T-cell (primary cell): ENCODE measurements at regions not wholly inside any gene's neighbourhood (a gene's known extent, or its start where the extent isn't known, plus 50 kb on each side); places are given as distances from the start of the nearest gene placed in this dataset.

ENCODE experiments used
- ATAC-seq, 4 experiments: fragments of 200-7000 bp in 3 of 4; fragments of 150-1000 bp in 1 of 4; cut with Tn5 transposase; replicated peaks in 1 of 4; 1 replicate in 3 of 4; 2 replicates in 1 of 4; pipeline ENCODE4 v1.10.0; 2021; ENCODE audit warnings: moderate library complexity in 3 of 4, mild to moderate bottlenecking in 2 of 4, moderate number of reproducible peaks in 1 of 4
- CTCF ChIA-PET, 2 donors: fragments of 300-600 bp; sonication (Branson Sonifier 250); formaldehyde crosslinking; loops; one replicate each; lab custom pipeline; 2022; ENCODE audit warnings: antibody characterized with exemption in 2 of 2; lab: Charles Lee
- POLR2A ChIA-PET, 2 donors: fragments of 300-600 bp; sonication (Branson Sonifier 250); formaldehyde crosslinking; loops; one replicate each; lab custom pipeline; 2022; ENCODE audit warnings: antibody characterized with exemption in 2 of 2; lab: Charles Lee
- DNase-seq, 35 experiments: peaks; one replicate each; pipeline versions ENCODE4 v3.0.0 to v3.0.0-alpha.2; 2013 to 2023
- H3K27ac ChIP-seq: one replicate; pipeline ENCODE4 v1.5.1; 2013; ENCODE audit warnings: low read length
- H3K27me3 ChIP-seq, 2 experiments: replicated peaks in 1 of 2; 1 replicate in 1 of 2; 2 replicates in 1 of 2; pipeline versions ENCODE4 v1.6.1 to v1.7.0; 2013; ENCODE audit warnings: low read length in 1 of 2, mixed read lengths in 1 of 2; ENCODE audit not compliant: control insufficient read depth in 2 of 2, insufficient read depth in 2 of 2; ENCODE audit errors: extremely low read depth in 1 of 2
- H3K36me3 ChIP-seq, 2 donors: 1 replicate in 1 of 2; 2 replicates in 1 of 2; pipeline versions ENCODE4 v1.6.1 to v1.7.0; 2013; ENCODE audit warnings: low read length in 1 of 2; ENCODE audit not compliant: control insufficient read depth in 2 of 2, insufficient read depth in 1 of 2; ENCODE audit errors: extremely low read depth in 1 of 2
- H3K4me1 ChIP-seq, 2 experiments: 1 replicate in 1 of 2; 2 replicates in 1 of 2; pipeline versions ENCODE4 v1.6.1 to v1.7.0; 2013; ENCODE audit warnings: low read length in 2 of 2, mixed read lengths in 1 of 2; ENCODE audit not compliant: insufficient read depth in 2 of 2, control insufficient read depth in 1 of 2; ENCODE audit errors: extremely low read depth in 1 of 2
- H3K4me3 ChIP-seq, 2 donors: 1 replicate in 1 of 2; 2 replicates in 1 of 2; pipeline versions ENCODE4 v1.5.1 to v1.7.0; 2013; ENCODE audit warnings: mild to moderate bottlenecking in 2 of 2, low read length in 1 of 2, moderate library complexity in 1 of 2; ENCODE audit not compliant: control insufficient read depth in 1 of 2; ENCODE audit errors: extremely low read depth in 1 of 2
- H3K9me3 ChIP-seq: 2 replicates; pipeline ENCODE4 v1.7.0; 2013
- H3K27ac Mint-ChIP-seq, 2 donors: one replicate each; pipeline ENCODE4 v1.8.0; 2020 to 2021; ENCODE audit warnings: mild to moderate bottlenecking in 2 of 2, mixed read lengths in 2 of 2
- H3K27me3 Mint-ChIP-seq, 2 donors: one replicate each; pipeline ENCODE4 v1.8.0; 2021 to 2022; ENCODE audit warnings: mixed read lengths in 2 of 2
- H3K36me3 Mint-ChIP-seq: one replicate; pipeline ENCODE4 v1.8.0; 2021; ENCODE audit warnings: mixed read lengths
- H3K4me1 Mint-ChIP-seq, 3 donors: one replicate each; pipeline ENCODE4 v1.8.0; 2020 to 2022; ENCODE audit warnings: mixed read lengths in 3 of 3, mild to moderate bottlenecking in 1 of 3
- H3K4me3 Mint-ChIP-seq, 3 donors: one replicate each; pipeline ENCODE4 v1.8.0; 2020 to 2022; ENCODE audit warnings: mild to moderate bottlenecking in 3 of 3, mixed read lengths in 3 of 3, moderate library complexity in 3 of 3
- H3K9me3 Mint-ChIP-seq, 3 donors: one replicate each; pipeline ENCODE4 v1.8.0; 2020 to 2022; ENCODE audit warnings: mixed read lengths in 3 of 3
- WGBS: methylation state at CpG from one replicate; pipeline ENCODE4 v1.1.5; 2013; ENCODE audit warnings: missing lambda C conversion rate; ENCODE audit not compliant: insufficient coverage; 5-methylcytosine and 5-hydroxymethylcytosine counted together

- H3K9me3 Mint-ChIP-seq: no peaks in the 10 kb centered on the region
- Histone ChIP-seq H3K9me3 (no peaks in the 10 kb centered on the region), H3K27ac (no peak overlapping the region), H3K36me3 (no peaks in the 10 kb centered on the region), H3K4me3 (no peak overlapping the region), H3K27me3 (peaks cover 0 to 4% of the 10 kb centered on the region in 2 experiments), H3K4me1 (no peaks in the 10 kb centered on the region)
- no peak overlapping the region for H3K4me3 Mint-ChIP-seq
- ChIA-PET POLR2A (no interaction called here), CTCF (no interaction called here)
- ATAC-seq (no peak), DNase-seq (no peak)
- no peak overlapping the region for H3K27ac Mint-ChIP-seq
- no peaks in the 10 kb centered on the region for H3K36me3 Mint-ChIP-seq
- no peaks in the 10 kb centered on the region for H3K4me1 Mint-ChIP-seq
- peaks cover 21 to 25% of the 10 kb centered on the region in 2 donors for H3K27me3 Mint-ChIP-seq
- 100% methylated on average over 2 of the region's 5 CpGs for WGBS
These were observed 105.2 kb downstream of the TMEM100 start for GRCh38 chr17:55617441-55617840.

GRCh38 chr17:55614061-55614460 is 102.8 kb upstream of the SMIM36 start:
- CTCF ChIA-PET: interaction anchor here in 1 of 2 donors (0.5 kb wide), 1 partner anchor 77 kb away, joined by 3 read pairs; no protein-coding TSS in a partner anchor
- Mint-ChIP-seq H3K4me3 (no peak overlapping the region), H3K27ac (no peak overlapping the region), H3K27me3 (peaks cover 9 to 17% of the 10 kb centered on the region in 2 donors), H3K4me1 (no peaks in the 10 kb centered on the region), H3K9me3 (no peaks in the 10 kb centered on the region), H3K36me3 (no peaks in the 10 kb centered on the region)
- Histone ChIP-seq H3K4me3 (no peak overlapping the region), H3K27ac (no peak overlapping the region), H3K4me1 (no peaks in the 10 kb centered on the region), H3K36me3 (no peaks in the 10 kb centered on the region), H3K27me3 (peaks cover 0 to 4% of the 10 kb centered on the region in 2 experiments), H3K9me3 (no peaks in the 10 kb centered on the region)
- no CpG with 5 or more reads among the region's 2 CpGs for WGBS
- POLR2A ChIA-PET: no interaction called here
- no peak for ATAC-seq
- no peak for DNase-seq

- Mint-ChIP-seq H3K27me3 (peaks cover 0 to 7% of the 10 kb centered on the region in 2 donors), H3K27ac (no peak overlapping the region), H3K36me3 (no peaks in the 10 kb centered on the region), H3K4me3 (no peak overlapping the region), H3K9me3 (no peaks in the 10 kb centered on the region), H3K4me1 (no peaks in the 10 kb centered on the region)
- peaks cover 0 to 4% of the 10 kb centered on the region in 2 experiments for H3K27me3 ChIP-seq
- no peaks in the 10 kb centered on the region for H3K36me3 ChIP-seq
- ChIA-PET POLR2A (no interaction called here), CTCF (interaction anchor here in 1 of 2 donors (1.0 kb wide), 1 partner anchor 11 kb away, joined by 3 read pairs; no protein-coding TSS in a partner anchor)
- H3K4me3 ChIP-seq: no peak overlapping the region
- no peaks in the 10 kb centered on the region for H3K4me1 ChIP-seq
- H3K27ac ChIP-seq: no peak overlapping the region
- ATAC-seq (no peak), DNase-seq (no peak)
- no peaks in the 10 kb centered on the region for H3K9me3 ChIP-seq
- 90% methylated on average over 2 of the region's 6 CpGs for WGBS
These were observed 101.5 kb upstream of the SMIM36 start for GRCh38 chr17:55612691-55613141.

GRCh38 chr17:55607731-55608341 is 96.6 kb upstream of the SMIM36 start:
- no peaks in the 10 kb centered on the region for H3K9me3 ChIP-seq
- ATAC-seq: no peak
- H3K4me1 ChIP-seq: no peaks in the 10 kb centered on the region
- no peaks in the 10 kb centered on the region for H3K4me1 Mint-ChIP-seq
- no peak overlapping the region for H3K4me3 ChIP-seq
- no peak overlapping the region for H3K4me3 Mint-ChIP-seq
- H3K36me3 ChIP-seq: no peaks in the 10 kb centered on the region
- H3K27ac ChIP-seq: no peak overlapping the region
- ChIA-PET CTCF (interaction anchor here in 1 of 2 donors (0.7 kb wide), 1 partner anchor 111 kb away, joined by 4 read pairs; no protein-coding TSS in a partner anchor), POLR2A (no interaction called here)
- H3K27me3 ChIP-seq: peaks cover 0 to 5% of the 10 kb centered on the region in 2 experiments
- H3K36me3 Mint-ChIP-seq: no peaks in the 10 kb centered on the region
- H3K27me3 Mint-ChIP-seq: peaks cover 9 to 13% of the 10 kb centered on the region in 2 donors
- DNase-seq: no peak
- no peak overlapping the region for H3K27ac Mint-ChIP-seq
- WGBS: no CpG with 5 or more reads among the region's 2 CpGs
- no peaks in the 10 kb centered on the region for H3K9me3 Mint-ChIP-seq

- no peak for ATAC-seq
- no peak for DNase-seq
- Mint-ChIP-seq H3K9me3 (no peaks in the 10 kb centered on the region), H3K4me1 (no peaks in the 10 kb centered on the region), H3K27ac (no peak overlapping the region), H3K4me3 (no peak overlapping the region), H3K36me3 (no peaks in the 10 kb centered on the region), H3K27me3 (peaks cover 9 to 13% of the 10 kb centered on the region in 2 donors)
- H3K4me1 ChIP-seq: no peaks in the 10 kb centered on the region
- no peak overlapping the region for H3K27ac ChIP-seq
- no peak overlapping the region for H3K4me3 ChIP-seq
- H3K27me3 ChIP-seq: peaks cover 0 to 5% of the 10 kb centered on the region in 2 experiments
- WGBS: no CpG with 5 or more reads among the region's 1 CpG
- H3K9me3 ChIP-seq: no peaks in the 10 kb centered on the region
- POLR2A ChIA-PET: no interaction called here
- CTCF ChIA-PET: no interaction called here
- H3K36me3 ChIP-seq: no peaks in the 10 kb centered on the region
These were observed 95.2 kb upstream of the SMIM36 start for GRCh38 chr17:55606488-55606815.

GRCh38 chr17:55605705-55606487 is 94.6 kb upstream of the SMIM36 start:
- CTCF ChIA-PET: no interaction called here

More at GRCh38 chr17:55605705-55606487, 94.6 kb upstream of the SMIM36 start:
- Mint-ChIP-seq H3K9me3 (no peaks in the 10 kb centered on the region), H3K4me3 (no peak overlapping the region), H3K36me3 (no peaks in the 10 kb centered on the region), H3K27ac (no peak overlapping the region), H3K4me1 (no peaks in the 10 kb centered on the region), H3K27me3 (peaks cover 9 to 13% of the 10 kb centered on the region in 2 donors)
- ATAC-seq (no peak), DNase-seq (no peak)
- H3K4me3 ChIP-seq: no peak overlapping the region
- H3K27ac ChIP-seq: no peak overlapping the region
- WGBS: 100% methylated on average over 1 of the region's 4 CpGs
- no peaks in the 10 kb centered on the region for H3K4me1 ChIP-seq
- peaks cover 0 to 5% of the 10 kb centered on the region in 2 experiments for H3K27me3 ChIP-seq
- no peaks in the 10 kb centered on the region for H3K36me3 ChIP-seq
- no peaks in the 10 kb centered on the region for H3K9me3 ChIP-seq
- POLR2A ChIA-PET: no interaction called here
